ENCODE measurements at regions not wholly inside any gene's neighbourhood (a gene's known extent, or its start where the extent isn't known, plus 50 kb on each side); places are given as distances from the start of the nearest gene placed in this dataset.
"Not testable (repeated sequence)": the region's sequence is repeated elsewhere in the genome, so short reads cannot be mapped to it uniquely, and the experiment has no call there.

GRCh38 chr3:106998841-106999682, 378.2 kb upstream of the CCDC54 start:
- not testable (repeated sequence) for DNase-seq (ENCODE audit: low read depth)

- DNase-seq (ENCODE audit: low read depth), result no peak
Observed at GRCh38 chr3:107001635-107002034, 375.6 kb upstream of the CCDC54 start.

- not testable (repeated sequence) for DNase-seq (ENCODE audit: low read depth)
Observed at GRCh38 chr3:107005352-107005751, 371.9 kb upstream of the CCDC54 start.

- DNase-seq (ENCODE audit: low read depth), result no peak
Observed at GRCh38 chr3:107008213-107008612, 369.0 kb upstream of the CCDC54 start.

GRCh38 chr3:107013641-107014040, 363.6 kb upstream of the CCDC54 start:
- no peak for DNase-seq (ENCODE audit: low read depth)

GRCh38 chr3:107024551-107025026, 352.6 kb upstream of the CCDC54 start:
- no peak for DNase-seq (ENCODE audit: low read depth)

GRCh38 chr3:107025961-107026360, 351.3 kb upstream of the CCDC54 start:
- DNase-seq (ENCODE audit: low read depth), result no peak

GRCh38 chr3:107028086-107028485, 349.2 kb upstream of the CCDC54 start:
- no peak for DNase-seq (ENCODE audit: low read depth)

- DNase-seq (ENCODE audit: low read depth), result no peak
Observed at GRCh38 chr3:107028626-107029025, 348.6 kb upstream of the CCDC54 start.

- no peak for DNase-seq (ENCODE audit: low read depth)
Observed at GRCh38 chr3:107032111-107032510, 345.1 kb upstream of the CCDC54 start.

GRCh38 chr3:107034142-107034541, 343.1 kb upstream of the CCDC54 start:
- DNase-seq (ENCODE audit: low read depth), result no peak

GRCh38 chr3:107035176-107035575, 342.1 kb upstream of the CCDC54 start:
- no peak for DNase-seq (ENCODE audit: low read depth)

GRCh38 chr3:107044677-107045076, 332.6 kb upstream of the CCDC54 start:
- no peak for DNase-seq (ENCODE audit: low read depth)

- no peak for DNase-seq (ENCODE audit: low read depth)
Observed at GRCh38 chr3:107045791-107046190, 331.4 kb upstream of the CCDC54 start.

GRCh38 chr3:107055181-107055942, 321.9 kb upstream of the CCDC54 start:
- DNase-seq (ENCODE audit: low read depth), result no peak

GRCh38 chr3:107061466-107061865, 315.8 kb upstream of the CCDC54 start:
- no peak for DNase-seq (ENCODE audit: low read depth)

GRCh38 chr3:107062310-107062709, 314.9 kb upstream of the CCDC54 start:
- DNase-seq (ENCODE audit: low read depth), result no peak

GRCh38 chr3:107062787-107063186, 314.5 kb upstream of the CCDC54 start:
- DNase-seq (ENCODE audit: low read depth), result no peak

GRCh38 chr3:107063351-107063750, 313.9 kb upstream of the CCDC54 start:
- no peak for DNase-seq (ENCODE audit: low read depth)

GRCh38 chr3:107064405-107065060, 312.7 kb upstream of the CCDC54 start:
- DNase-seq (ENCODE audit: low read depth), result peak; percentile 50

GRCh38 chr3:107065094-107065861, 312.0 kb upstream of the CCDC54 start:
- no peak for DNase-seq (ENCODE audit: low read depth)

GRCh38 chr3:107067421-107067820, 309.8 kb upstream of the CCDC54 start:
- no peak for DNase-seq (ENCODE audit: low read depth)
